ENCODE measurements at regions not wholly inside any gene's neighbourhood (a gene's known extent, or its start where the extent isn't known, plus 50 kb on each side); places are given as distances from the start of the nearest gene placed in this dataset.

DNA sequence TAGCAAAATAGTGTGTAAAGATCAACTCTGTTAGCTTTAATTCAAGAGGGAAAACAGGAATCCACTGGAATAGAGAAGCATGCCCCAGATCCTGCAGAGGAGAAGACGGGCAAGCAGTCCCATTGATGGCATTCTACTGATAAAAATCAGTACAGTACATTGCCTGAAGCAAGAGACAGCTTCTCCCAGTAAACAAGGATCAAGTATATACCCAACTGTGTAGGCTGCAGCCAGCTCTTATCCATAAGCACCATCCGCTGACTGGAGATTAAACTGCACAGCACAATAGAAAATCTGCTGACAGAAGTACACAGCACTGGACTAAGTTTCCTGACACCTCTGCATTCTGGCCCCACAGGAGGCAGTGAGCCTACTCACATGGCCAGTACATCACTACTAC is 110.1 kb downstream of the COX18 start:
- Mint-ChIP-seq H3K9me3 (peaks cover 13% of the 10 kb centered on the region; the same call in 1 of the 2 replicates), H3K4me1 (ENCODE audit: low read depth) (0 out of 2 replicates have a peak, but pooled peaks cover 6% of the 10 kb centered on the region), H3K36me3 (ENCODE audit: low read depth) (0 out of 2 replicates have a peak, but pooled peaks cover 21% of the 10 kb centered on the region), H3K27ac (no peak overlapping the region), H3K27me3 (ENCODE audit: insufficient read depth) (peaks cover 2% of the 10 kb centered on the region; the same call in 1 of the 2 replicates), H3K4me3 (no peak overlapping the region)
- TF ChIP-seq, protein P1, sequence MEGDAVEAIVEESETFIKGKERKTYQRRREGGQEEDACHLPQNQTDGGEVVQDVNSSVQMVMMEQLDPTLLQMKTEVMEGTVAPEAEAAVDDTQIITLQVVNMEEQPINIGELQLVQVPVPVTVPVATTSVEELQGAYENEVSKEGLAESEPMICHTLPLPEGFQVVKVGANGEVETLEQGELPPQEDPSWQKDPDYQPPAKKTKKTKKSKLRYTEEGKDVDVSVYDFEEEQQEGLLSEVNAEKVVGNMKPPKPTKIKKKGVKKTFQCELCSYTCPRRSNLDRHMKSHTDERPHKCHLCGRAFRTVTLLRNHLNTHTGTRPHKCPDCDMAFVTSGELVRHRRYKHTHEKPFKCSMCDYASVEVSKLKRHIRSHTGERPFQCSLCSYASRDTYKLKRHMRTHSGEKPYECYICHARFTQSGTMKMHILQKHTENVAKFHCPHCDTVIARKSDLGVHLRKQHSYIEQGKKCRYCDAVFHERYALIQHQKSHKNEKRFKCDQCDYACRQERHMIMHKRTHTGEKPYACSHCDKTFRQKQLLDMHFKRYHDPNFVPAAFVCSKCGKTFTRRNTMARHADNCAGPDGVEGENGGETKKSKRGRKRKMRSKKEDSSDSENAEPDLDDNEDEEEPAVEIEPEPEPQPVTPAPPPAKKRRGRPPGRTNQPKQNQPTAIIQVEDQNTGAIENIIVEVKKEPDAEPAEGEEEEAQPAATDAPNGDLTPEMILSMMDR (IDR thresholded peaks at IDR 0.05) = no peak
- DNase-seq = no peak

DNA sequence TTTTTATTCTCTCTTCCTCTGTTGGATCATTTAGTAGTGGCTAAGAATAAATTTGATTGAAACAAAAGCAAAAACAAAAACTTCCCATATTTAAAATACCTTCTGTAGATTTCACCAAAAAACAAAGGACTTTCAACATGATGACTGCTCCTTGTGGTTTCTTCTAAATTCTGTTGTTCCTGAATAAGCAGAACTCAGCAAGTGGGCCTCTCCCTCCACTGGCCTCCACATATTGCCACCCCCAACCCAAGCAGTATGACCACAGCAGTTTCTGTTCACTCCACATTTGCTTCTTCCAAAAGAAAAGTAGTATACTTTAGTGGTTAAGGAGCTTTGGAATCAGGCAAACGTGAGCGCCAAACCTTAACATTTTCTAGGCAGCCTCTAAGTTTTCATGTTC is 114.7 kb downstream of the COX18 start:
- Mint-ChIP-seq H3K4me1 (ENCODE audit: low read depth) (peaks cover 15% of the 10 kb centered on the region), H3K4me3 (no peak overlapping the region), H3K27ac (no peak overlapping the region), H3K27me3 (ENCODE audit: insufficient read depth) (no peaks in the 10 kb centered on the region; the same call in 1 of the 2 replicates), H3K36me3 (ENCODE audit: low read depth) (no peaks in the 10 kb centered on the region), H3K9me3 (no peaks in the 10 kb centered on the region)
- TF ChIP-seq, protein P1 (IDR thresholded peaks at IDR 0.05) = no peak
- DNase-seq = no peak

DNA sequence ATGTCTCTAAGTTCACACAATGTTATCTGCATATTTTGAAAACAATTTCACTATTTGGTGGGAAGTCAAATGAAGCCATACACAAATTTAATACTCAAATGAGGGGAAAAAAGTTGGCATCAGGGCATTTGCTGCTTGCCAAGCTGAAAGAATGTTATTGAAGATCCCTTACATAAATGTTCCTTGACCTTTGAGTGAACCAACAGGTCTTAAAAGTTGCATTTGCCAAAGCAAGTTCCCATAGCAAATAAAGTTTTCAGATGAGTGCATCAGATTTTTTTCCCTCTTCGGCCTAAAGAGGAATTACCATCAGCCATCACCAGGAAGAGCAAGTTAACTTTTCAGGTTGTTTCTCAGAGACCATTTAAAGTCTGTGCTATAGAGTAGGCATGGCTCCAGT is 115.9 kb downstream of the COX18 start:
- Mint-ChIP-seq H3K9me3 (no peaks in the 10 kb centered on the region), H3K27me3 (ENCODE audit: insufficient read depth) (no peaks in the 10 kb centered on the region; the same call in 1 of the 2 replicates), H3K36me3 (ENCODE audit: low read depth) (no peaks in the 10 kb centered on the region)

GRCh38 chr4:72951628-72952027 is 117.9 kb downstream of the COX18 start:
- no peak overlapping the region for H3K27ac Mint-ChIP-seq

More for the DNA sequence above, 115.9 kb downstream of the COX18 start:
- TF ChIP-seq, protein P1 (IDR thresholded peaks at IDR 0.05) = no peak
- H3K4me3 Mint-ChIP-seq = no peak overlapping the region
- H3K4me1 Mint-ChIP-seq (ENCODE audit: low read depth) = peaks cover 15% of the 10 kb centered on the region
- DNase-seq = no peak
- H3K27ac Mint-ChIP-seq = no peak overlapping the region

DNA sequence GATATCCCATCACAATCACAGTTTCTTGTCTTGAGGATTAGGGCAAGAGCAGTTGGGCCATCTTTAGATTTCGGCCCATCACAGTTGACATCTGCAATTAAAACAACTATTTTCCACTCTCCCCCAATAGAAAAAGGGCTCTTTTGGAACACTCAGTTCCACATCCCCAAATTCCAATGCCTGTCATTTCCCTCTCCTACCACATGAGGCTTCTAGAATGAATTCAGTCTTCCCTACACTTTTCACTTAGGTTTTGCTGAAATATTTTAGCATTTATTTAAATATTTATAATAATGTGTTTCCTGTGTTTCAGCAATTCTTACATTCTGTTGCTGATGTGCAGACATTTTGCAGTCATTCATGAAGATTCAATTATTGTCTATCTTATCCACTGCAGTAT is 118.4 kb downstream of the COX18 start:
- no peak overlapping the region for H3K4me3 Mint-ChIP-seq
- TF ChIP-seq, protein P1 (IDR thresholded peaks at IDR 0.05) = peak; percentile 61
- no peak overlapping the region for H3K27ac Mint-ChIP-seq
- no peaks in the 10 kb centered on the region; the same call in 1 of the 2 replicates for H3K27me3 Mint-ChIP-seq (ENCODE audit: insufficient read depth)
- no peaks in the 10 kb centered on the region; the same call in 1 of the 2 replicates for H3K36me3 Mint-ChIP-seq (ENCODE audit: low read depth)
- DNase-seq = no peak
- peaks cover 15% of the 10 kb centered on the region for H3K4me1 Mint-ChIP-seq (ENCODE audit: low read depth)
- H3K9me3 Mint-ChIP-seq = no peaks in the 10 kb centered on the region

More at GRCh38 chr4:72951628-72952027, 117.9 kb downstream of the COX18 start:
- DNase-seq = no peak
- no peaks in the 10 kb centered on the region; the same call in 1 of the 2 replicates for H3K27me3 Mint-ChIP-seq (ENCODE audit: insufficient read depth)
- H3K9me3 Mint-ChIP-seq = no peaks in the 10 kb centered on the region
- H3K36me3 Mint-ChIP-seq (ENCODE audit: low read depth) = no peaks in the 10 kb centered on the region
- TF ChIP-seq, protein P1 (IDR thresholded peaks at IDR 0.05) = no peak
- H3K4me1 Mint-ChIP-seq (ENCODE audit: low read depth) = peaks cover 15% of the 10 kb centered on the region
- no peak overlapping the region for H3K4me3 Mint-ChIP-seq

Data from HFFc6 (cell line).